ENCODE measurements at regions not wholly inside any gene's neighbourhood (a gene's known extent, or its start where the extent isn't known, plus 50 kb on each side); places are given as distances from the start of the nearest gene placed in this dataset.

DNA sequence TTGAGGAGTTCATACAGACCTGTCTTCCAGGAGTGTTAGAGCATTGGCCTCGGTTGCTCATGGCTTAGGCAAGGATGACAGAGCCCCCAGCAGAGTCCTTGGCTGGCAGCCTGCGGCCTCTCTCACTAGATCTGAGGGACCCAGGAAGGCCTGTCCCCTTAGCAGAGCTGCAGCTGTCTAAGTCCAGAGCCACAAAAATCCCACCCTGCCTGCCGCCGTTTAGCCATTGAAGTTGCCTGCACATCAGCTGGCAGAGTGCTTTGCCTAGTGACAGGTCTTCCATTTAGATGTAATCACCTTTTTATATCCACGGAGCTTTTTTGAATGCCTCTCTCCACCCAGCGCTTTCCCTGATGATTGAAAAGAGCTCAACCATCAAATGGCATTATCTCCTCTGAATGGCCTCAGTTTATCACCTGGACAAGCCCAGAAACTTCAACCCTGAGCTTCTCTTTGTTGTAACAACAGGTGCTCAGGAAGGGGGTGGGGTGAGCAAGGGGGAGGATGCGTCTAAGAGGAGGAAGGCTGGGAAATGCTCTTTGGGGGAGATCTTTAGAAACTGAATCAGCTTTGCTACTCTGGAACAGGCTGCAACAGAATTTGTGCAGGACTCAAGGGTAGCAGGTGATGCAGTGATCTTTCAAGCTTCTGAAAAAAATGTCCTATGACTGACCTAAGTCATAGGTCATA, 71.9 kb downstream of the TNP1 start:
- TF ChIP-seq, protein P1, sequence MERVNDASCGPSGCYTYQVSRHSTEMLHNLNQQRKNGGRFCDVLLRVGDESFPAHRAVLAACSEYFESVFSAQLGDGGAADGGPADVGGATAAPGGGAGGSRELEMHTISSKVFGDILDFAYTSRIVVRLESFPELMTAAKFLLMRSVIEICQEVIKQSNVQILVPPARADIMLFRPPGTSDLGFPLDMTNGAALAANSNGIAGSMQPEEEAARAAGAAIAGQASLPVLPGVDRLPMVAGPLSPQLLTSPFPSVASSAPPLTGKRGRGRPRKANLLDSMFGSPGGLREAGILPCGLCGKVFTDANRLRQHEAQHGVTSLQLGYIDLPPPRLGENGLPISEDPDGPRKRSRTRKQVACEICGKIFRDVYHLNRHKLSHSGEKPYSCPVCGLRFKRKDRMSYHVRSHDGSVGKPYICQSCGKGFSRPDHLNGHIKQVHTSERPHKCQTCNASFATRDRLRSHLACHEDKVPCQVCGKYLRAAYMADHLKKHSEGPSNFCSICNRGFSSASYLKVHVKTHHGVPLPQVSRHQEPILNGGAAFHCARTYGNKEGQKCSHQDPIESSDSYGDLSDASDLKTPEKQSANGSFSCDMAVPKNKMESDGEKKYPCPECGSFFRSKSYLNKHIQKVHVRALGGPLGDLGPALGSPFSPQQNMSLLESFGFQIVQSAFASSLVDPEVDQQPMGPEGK (CRISPR knock-in tag; IDR thresholded peaks at IDR 0.05; ENCODE audit: borderline replicate concordance) = no peak
- TF ChIP-seq ZFP3 (CRISPR knock-in tag; IDR thresholded peaks at IDR 0.05) (no peak), TCF4 (CRISPR knock-in tag; IDR thresholded peaks at IDR 0.05; ENCODE audit: borderline replicate concordance) (no peak), ESRRG (CRISPR knock-in tag; IDR thresholded peaks at IDR 0.05) (no peak), ARNTL (CRISPR knock-in tag; IDR thresholded peaks at IDR 0.05; ENCODE audit: borderline replicate concordance, low read depth) (no peak), ZNF70 (CRISPR knock-in tag; IDR thresholded peaks at IDR 0.05) (no peak), ZFP30 (CRISPR knock-in tag; IDR thresholded peaks at IDR 0.05) (no peak), GLIS3 (CRISPR knock-in tag; IDR thresholded peaks at IDR 0.05) (no peak), ISL1 (CRISPR knock-in tag; IDR thresholded peaks at IDR 0.05) (no peak)
- TF ChIP-seq, protein P2, sequence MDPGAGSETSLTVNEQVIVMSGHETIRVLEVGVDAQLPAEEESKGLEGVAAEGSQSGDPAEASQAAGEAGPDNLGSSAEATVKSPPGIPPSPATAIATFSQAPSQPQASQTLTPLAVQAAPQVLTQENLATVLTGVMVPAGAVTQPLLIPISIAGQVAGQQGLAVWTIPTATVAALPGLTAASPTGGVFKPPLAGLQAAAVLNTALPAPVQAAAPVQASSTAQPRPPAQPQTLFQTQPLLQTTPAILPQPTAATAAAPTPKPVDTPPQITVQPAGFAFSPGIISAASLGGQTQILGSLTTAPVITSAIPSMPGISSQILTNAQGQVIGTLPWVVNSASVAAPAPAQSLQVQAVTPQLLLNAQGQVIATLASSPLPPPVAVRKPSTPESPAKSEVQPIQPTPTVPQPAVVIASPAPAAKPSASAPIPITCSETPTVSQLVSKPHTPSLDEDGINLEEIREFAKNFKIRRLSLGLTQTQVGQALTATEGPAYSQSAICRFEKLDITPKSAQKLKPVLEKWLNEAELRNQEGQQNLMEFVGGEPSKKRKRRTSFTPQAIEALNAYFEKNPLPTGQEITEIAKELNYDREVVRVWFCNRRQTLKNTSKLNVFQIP (CRISPR knock-in tag; IDR thresholded peaks at IDR 0.05; ENCODE audit: borderline replicate concordance, low read depth) = no peak
- TF ChIP-seq, protein P3, sequence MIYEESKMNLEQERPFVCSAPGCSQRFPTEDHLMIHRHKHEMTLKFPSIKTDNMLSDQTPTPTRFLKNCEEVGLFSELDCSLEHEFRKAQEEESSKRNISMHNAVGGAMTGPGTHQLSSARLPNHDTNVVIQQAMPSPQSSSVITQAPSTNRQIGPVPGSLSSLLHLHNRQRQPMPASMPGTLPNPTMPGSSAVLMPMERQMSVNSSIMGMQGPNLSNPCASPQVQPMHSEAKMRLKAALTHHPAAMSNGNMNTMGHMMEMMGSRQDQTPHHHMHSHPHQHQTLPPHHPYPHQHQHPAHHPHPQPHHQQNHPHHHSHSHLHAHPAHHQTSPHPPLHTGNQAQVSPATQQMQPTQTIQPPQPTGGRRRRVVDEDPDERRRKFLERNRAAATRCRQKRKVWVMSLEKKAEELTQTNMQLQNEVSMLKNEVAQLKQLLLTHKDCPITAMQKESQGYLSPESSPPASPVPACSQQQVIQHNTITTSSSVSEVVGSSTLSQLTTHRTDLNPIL (CRISPR knock-in tag; IDR thresholded peaks at IDR 0.05; ENCODE audit: low read depth) = no peak

All from SK-N-SH treated with all-trans-retinoic acid at 6 μM for 48 hours (cell line).